Stimulated activated CD4-positive, alpha-beta T cell treated with anti-CD3 and anti-CD28 coated beads, Interleukin-1b, Interleukin-23, amount 100 ng/mL, for 48 hours (primary cell): ENCODE measurements at regions not wholly inside any gene's neighbourhood (a gene's known extent, or its start where the extent isn't known, plus 50 kb on each side); places are given as distances from the start of the nearest gene placed in this dataset.
"Not testable (repeated sequence)": the region's sequence is repeated elsewhere in the genome, so short reads cannot be mapped to it uniquely, and the experiment has no call there.

Source experiments
- DNase-seq: peaks from one replicate; pipeline ENCODE4 v3.0.0-alpha.2; 2020

GRCh38 chr15:77944002-77944867 lies 133.3 kb downstream of the TBC1D2B start:
- peak; percentile 49 for DNase-seq

GRCh38 chr15:77942611-77943211 lies 134.8 kb downstream of the TBC1D2B start:
- DNase-seq = no peak

- DNase-seq = not testable (repeated sequence)
Observed at GRCh38 chr15:77941090-77941827, 136.3 kb downstream of the TBC1D2B start.

GRCh38 chr15:77940381-77940947 lies 137.0 kb downstream of the TBC1D2B start:
- DNase-seq = no peak

- no peak for DNase-seq
Observed at GRCh38 chr15:77939851-77940250, 137.7 kb downstream of the TBC1D2B start.

- DNase-seq = not testable (repeated sequence)
Observed at GRCh38 chr15:77939026-77939425, 138.5 kb downstream of the TBC1D2B start.

- not testable (repeated sequence) for DNase-seq
Observed at GRCh38 chr15:77938546-77938945, 139.0 kb downstream of the TBC1D2B start.

- not testable (repeated sequence) for DNase-seq
Observed at GRCh38 chr15:77936567-77936966, 140.9 kb downstream of the TBC1D2B start.

GRCh38 chr15:77934516-77934915 lies 143.0 kb downstream of the TBC1D2B start:
- DNase-seq = not testable (repeated sequence)

GRCh38 chr15:77930907-77931306 lies 146.6 kb downstream of the TBC1D2B start:
- not testable (repeated sequence) for DNase-seq

GRCh38 chr15:77930490-77930889 lies 147.0 kb downstream of the TBC1D2B start:
- DNase-seq = not testable (repeated sequence)

- not testable (repeated sequence) for DNase-seq
Observed at GRCh38 chr15:77926789-77927188, 150.7 kb downstream of the TBC1D2B start.

- not testable (repeated sequence) for DNase-seq
Observed at GRCh38 chr15:77926296-77926695, 151.2 kb downstream of the TBC1D2B start.

GRCh38 chr15:77925101-77925500 lies 152.4 kb downstream of the TBC1D2B start:
- not testable (repeated sequence) for DNase-seq

GRCh38 chr15:77921664-77922063 lies 155.8 kb downstream of the TBC1D2B start:
- DNase-seq = no peak

- not testable (repeated sequence) for DNase-seq
Observed at GRCh38 chr15:77916966-77917635, 160.4 kb downstream of the TBC1D2B start.

- not testable (repeated sequence) for DNase-seq
Observed at GRCh38 chr15:77915961-77916330, 161.6 kb downstream of the TBC1D2B start.

GRCh38 chr15:77915261-77915960 lies 162.1 kb downstream of the TBC1D2B start:
- no peak for DNase-seq

- DNase-seq = not testable (repeated sequence)
Observed at GRCh38 chr15:77914531-77914930, 163.0 kb downstream of the TBC1D2B start.

GRCh38 chr15:77910030-77910911 lies 167.2 kb downstream of the TBC1D2B start:
- peak; percentile 75 for DNase-seq
